BLaER1 (cell line): ENCODE measurements at regions not wholly inside any gene's neighbourhood (a gene's known extent, or its start where the extent isn't known, plus 50 kb on each side); places are given as distances from the start of the nearest gene placed in this dataset.
"Not testable (repeated sequence)": the region's sequence is repeated elsewhere in the genome, so short reads cannot be mapped to it uniquely, and the experiment has no call there.

Source experiments
- H3K27ac ChIP-seq: shearing (Covaris generic); formaldehyde crosslinking; 2 replicates; pipeline ENCODE4 v1.8.1; 2022
- H3K27me3 ChIP-seq: shearing (Covaris generic); formaldehyde crosslinking; 2 replicates; pipeline ENCODE4 v1.8.1; 2022
- H3K36me3 ChIP-seq: shearing (Covaris generic); formaldehyde crosslinking; 2 replicates; pipeline ENCODE4 v1.8.1; 2022
- H3K4me1 ChIP-seq: shearing (Covaris generic); formaldehyde crosslinking; 2 replicates; pipeline ENCODE4 v1.8.1; 2022
- H3K4me2 ChIP-seq: shearing (Covaris generic); formaldehyde crosslinking; 2 replicates; pipeline ENCODE4 v1.8.1; 2022
- H3K4me3 ChIP-seq: shearing (Covaris generic); formaldehyde crosslinking; 2 replicates; pipeline ENCODE4 v1.8.1; 2022
- H3K9ac ChIP-seq: shearing (Covaris generic); formaldehyde crosslinking; 2 replicates; pipeline ENCODE4 v1.8.1; 2022
- H3K9me3 ChIP-seq: shearing (Covaris generic); formaldehyde crosslinking; 2 replicates; pipeline ENCODE4 v1.8.1; 2022
- H4K20me1 ChIP-seq: shearing (Covaris generic); formaldehyde crosslinking; 2 replicates; pipeline ENCODE4 v1.8.1; 2022
- Cebpa-rat ChIP-seq: shearing (Covaris generic); IDR thresholded peaks from 2 replicates; pipeline ENCODE4 v1.8.1; 2022

GRCh38 chr12:61282790-61283575 lies 977.2 kb upstream of the USP15 start:
- H3K4me1 ChIP-seq, result no peaks in the 10 kb centered on the region
- no peak overlapping the region for H3K4me3 ChIP-seq
- peaks cover 33% of the 10 kb centered on the region for H3K9me3 ChIP-seq
- H3K27ac ChIP-seq, result no peak overlapping the region
- H3K9ac ChIP-seq, result no peak overlapping the region
- no peak overlapping the region for H3K4me2 ChIP-seq
- no peak for TF ChIP-seq Cebpa-rat
- no peaks in the 10 kb centered on the region for H4K20me1 ChIP-seq
- no peaks in the 10 kb centered on the region for H3K27me3 ChIP-seq
- 0 out of 2 replicates have a peak, but pooled peaks cover 4% of the 10 kb centered on the region for H3K36me3 ChIP-seq

- no peaks in the 10 kb centered on the region for H3K27me3 ChIP-seq
These were observed 969.7 kb upstream of the USP15 start for GRCh38 chr12:61290473-61290872.

GRCh38 chr12:61291647-61292046 lies 968.6 kb upstream of the USP15 start:
- H4K20me1 ChIP-seq, result no peaks in the 10 kb centered on the region
- no peaks in the 10 kb centered on the region for H3K27me3 ChIP-seq
- no peak for TF ChIP-seq Cebpa-rat
- no peak overlapping the region for H3K9ac ChIP-seq
- H3K36me3 ChIP-seq, result 0 out of 2 replicates have a peak, but pooled peaks cover 4% of the 10 kb centered on the region
- H3K9me3 ChIP-seq, result peaks cover 55% of the 10 kb centered on the region
- no peak overlapping the region for H3K4me3 ChIP-seq
- 0 out of 2 replicates have a peak, but pooled peaks cover 5% of the 10 kb centered on the region for H3K4me1 ChIP-seq
- H3K27ac ChIP-seq, result no peak overlapping the region
- no peak overlapping the region for H3K4me2 ChIP-seq

More at GRCh38 chr12:61290473-61290872, 969.7 kb upstream of the USP15 start:
- H3K4me3 ChIP-seq, result no peak overlapping the region
- H3K27ac ChIP-seq, result no peak overlapping the region
- H4K20me1 ChIP-seq, result no peaks in the 10 kb centered on the region
- peaks cover 67% of the 10 kb centered on the region for H3K9me3 ChIP-seq
- H3K4me2 ChIP-seq, result no peak overlapping the region
- 0 out of 2 replicates have a peak, but pooled peaks cover 4% of the 10 kb centered on the region for H3K36me3 ChIP-seq
- no peak for TF ChIP-seq Cebpa-rat
- H3K4me1 ChIP-seq, result 0 out of 2 replicates have a peak, but pooled peaks cover 5% of the 10 kb centered on the region
- H3K9ac ChIP-seq, result no peak overlapping the region

- not testable (repeated sequence) for H3K4me1 ChIP-seq, H3K4me3 ChIP-seq, H3K9ac ChIP-seq, H3K27ac ChIP-seq, H3K27me3 ChIP-seq, H3K4me2 ChIP-seq, H3K36me3 ChIP-seq, H4K20me1 ChIP-seq
- peaks cover 31% of the 10 kb centered on the region for H3K9me3 ChIP-seq
These were observed 966.2 kb upstream of the USP15 start for GRCh38 chr12:61294011-61294410.

- TF ChIP-seq Cebpa-rat, result no peak
- Histone ChIP-seq H3K27ac (no peak overlapping the region), H3K4me2 (no peak overlapping the region), H3K4me1 (no peaks in the 10 kb centered on the region), H4K20me1 (no peaks in the 10 kb centered on the region), H3K27me3 (no peaks in the 10 kb centered on the region), H3K36me3 (no peaks in the 10 kb centered on the region), H3K9me3 (peaks cover 3% of the 10 kb centered on the region; the same call in 1 of the 2 replicates), H3K4me3 (no peak overlapping the region), H3K9ac (no peak overlapping the region)
These were observed 958.4 kb upstream of the USP15 start for GRCh38 chr12:61301817-61302216.

GRCh38 chr12:61302282-61302681 lies 957.9 kb upstream of the USP15 start:
- no peak for TF ChIP-seq Cebpa-rat
- no peaks in the 10 kb centered on the region for H3K27me3 ChIP-seq
- no peaks in the 10 kb centered on the region for H3K36me3 ChIP-seq
- H3K9me3 ChIP-seq, result peaks cover 3% of the 10 kb centered on the region
- H4K20me1 ChIP-seq, result no peaks in the 10 kb centered on the region
- no peak overlapping the region for H3K9ac ChIP-seq
- H3K4me1 ChIP-seq, result no peaks in the 10 kb centered on the region
- H3K4me3 ChIP-seq, result no peak overlapping the region
- H3K4me2 ChIP-seq, result no peak overlapping the region
- H3K27ac ChIP-seq, result no peak overlapping the region

- TF ChIP-seq Cebpa-rat, result no peak
- no peak overlapping the region for H3K4me3 ChIP-seq
- H3K4me2 ChIP-seq, result no peak overlapping the region
- no peaks in the 10 kb centered on the region for H3K36me3 ChIP-seq
- H3K27me3 ChIP-seq, result no peaks in the 10 kb centered on the region
- peaks cover 7% of the 10 kb centered on the region for H3K9me3 ChIP-seq
- H3K4me1 ChIP-seq, result no peaks in the 10 kb centered on the region
- no peak overlapping the region for H3K27ac ChIP-seq
- H4K20me1 ChIP-seq, result no peaks in the 10 kb centered on the region
- H3K9ac ChIP-seq, result no peak overlapping the region
These were observed 952.0 kb upstream of the USP15 start for GRCh38 chr12:61308220-61308619.

GRCh38 chr12:61311413-61311812 lies 948.8 kb upstream of the USP15 start:
- Histone ChIP-seq H3K4me3 (no peak overlapping the region), H3K4me2 (no peak overlapping the region), H3K9me3 (peaks cover 20% of the 10 kb centered on the region), H4K20me1 (no peaks in the 10 kb centered on the region), H3K9ac (no peak overlapping the region), H3K36me3 (no peaks in the 10 kb centered on the region), H3K4me1 (no peaks in the 10 kb centered on the region), H3K27ac (no peak overlapping the region), H3K27me3 (no peaks in the 10 kb centered on the region)
- TF ChIP-seq Cebpa-rat, result no peak

- no peak for TF ChIP-seq Cebpa-rat
- Histone ChIP-seq H3K9me3 (no peaks in the 10 kb centered on the region), H3K27ac (no peak overlapping the region), H4K20me1 (no peaks in the 10 kb centered on the region), H3K27me3 (no peaks in the 10 kb centered on the region), H3K4me2 (0 out of 2 replicates have a peak overlapping the region, but pooled peaks have one; percentile 8), H3K4me3 (no peak overlapping the region), H3K36me3 (no peaks in the 10 kb centered on the region), H3K4me1 (peaks cover 15% of the 10 kb centered on the region; the same call in 1 of the 2 replicates), H3K9ac (no peak overlapping the region)
These were observed 911.3 kb upstream of the USP15 start for GRCh38 chr12:61348871-61349270.

- Histone ChIP-seq H3K27ac (no peak overlapping the region), H3K9me3 (peaks cover 22% of the 10 kb centered on the region), H3K9ac (no peak overlapping the region), H3K36me3 (no peaks in the 10 kb centered on the region), H3K4me1 (no peaks in the 10 kb centered on the region), H4K20me1 (no peaks in the 10 kb centered on the region), H3K27me3 (no peaks in the 10 kb centered on the region), H3K4me3 (no peak overlapping the region), H3K4me2 (no peak overlapping the region)
- TF ChIP-seq Cebpa-rat, result no peak
These were observed 905.1 kb upstream of the USP15 start for GRCh38 chr12:61355105-61355504.

GRCh38 chr12:61356485-61356884 lies 903.7 kb upstream of the USP15 start:
- Histone ChIP-seq H3K9me3 (peaks cover 22% of the 10 kb centered on the region), H4K20me1 (no peaks in the 10 kb centered on the region), H3K27me3 (no peaks in the 10 kb centered on the region), H3K27ac (no peak overlapping the region), H3K4me3 (no peak overlapping the region), H3K36me3 (no peaks in the 10 kb centered on the region), H3K4me1 (no peaks in the 10 kb centered on the region), H3K4me2 (no peak overlapping the region), H3K9ac (no peak overlapping the region)
- no peak for TF ChIP-seq Cebpa-rat
